HEK293T (cell line): ENCODE measurements at regions not wholly inside any gene's neighbourhood (a gene's known extent, or its start where the extent isn't known, plus 50 kb on each side); places are given as distances from the start of the nearest gene placed in this dataset.

ENCODE experiments used
- CTCF ChIA-PET: fragments of 350-600 bp; formaldehyde crosslinking; extraction: SDS; loops from one replicate; lab custom pipeline; 2021; ENCODE audit warnings: antibody characterized with exemption, inconsistent platforms; lab: Yijun Ruan, JAX
- POLR2A ChIA-PET: fragments of 350-600 bp; formaldehyde crosslinking; extraction: SDS; loops from one replicate; lab custom pipeline; 2020; ENCODE audit warnings: antibody characterized with exemption, inconsistent platforms; lab: Yijun Ruan, JAX
- DNase-seq: peaks from one replicate; pipeline ENCODE4 v3.0.0; 2012; ENCODE audit warnings: mixed read lengths; ENCODE audit errors: extremely low spot score
- ARNT ChIP-seq: fragments of 450-650 bp; IDR thresholded peaks from 2 replicates; pipeline ENCODE4 v1.6.1; 2017; ENCODE audit warnings: mild to moderate bottlenecking
- BHLHE40 ChIP-seq: fragments of 450-650 bp; IDR thresholded peaks from 2 replicates; pipeline ENCODE4 v1.6.1; 2016; ENCODE audit warnings: mild to moderate bottlenecking, moderate library complexity, borderline replicate concordance
- CTBP1 ChIP-seq: fragments of 450-650 bp; IDR thresholded peaks from 2 replicates; pipeline ENCODE4 v1.6.1; 2016; ENCODE audit warnings: borderline replicate concordance
- ELF4 ChIP-seq: fragments of 450-650 bp; IDR thresholded peaks from 2 replicates; pipeline ENCODE4 v1.6.1; 2017; ENCODE audit warnings: antibody characterized with exemption
- FOXA1 ChIP-seq: fragments of 450-650 bp; IDR thresholded peaks from 2 replicates; pipeline ENCODE4 v1.6.1; 2016; ENCODE audit warnings: mild to moderate bottlenecking
- FOXK2 ChIP-seq: fragments of 450-650 bp; IDR thresholded peaks from 2 replicates; pipeline ENCODE4 v1.6.1; 2016; ENCODE audit warnings: mild to moderate bottlenecking
- FOXM1 ChIP-seq: fragments of 450-650 bp; IDR thresholded peaks from 2 replicates; pipeline ENCODE4 v1.6.1; 2017; ENCODE audit warnings: mild to moderate bottlenecking, borderline replicate concordance
- HDGF ChIP-seq: fragments of 450-650 bp; IDR thresholded peaks from 2 replicates; pipeline ENCODE4 v1.6.1; 2017; ENCODE audit warnings: antibody characterized with exemption, borderline replicate concordance
- L3MBTL2 ChIP-seq: fragments of 450-650 bp; conservative IDR thresholded peaks from 2 replicates; pipeline ENCODE4 v1.6.1; 2016; ENCODE audit warnings: mild to moderate bottlenecking
- LEF1 ChIP-seq: fragments of 450-650 bp; IDR thresholded peaks from 2 replicates; pipeline ENCODE4 v1.6.1; 2017; ENCODE audit warnings: mild to moderate bottlenecking, borderline replicate concordance
- NFRKB ChIP-seq: fragments of 450-650 bp; IDR thresholded peaks from 2 replicates; pipeline ENCODE4 v1.6.1; 2016; ENCODE audit warnings: mild to moderate bottlenecking, moderate library complexity
- SP1 ChIP-seq: fragments of 450-650 bp; IDR thresholded peaks from 2 replicates; pipeline ENCODE4 v1.6.1; 2017
- SUZ12 ChIP-seq: fragments of 450-650 bp; IDR thresholded peaks from 2 replicates; pipeline ENCODE4 v1.6.1; 2016; ENCODE audit warnings: mild to moderate bottlenecking
- TARDBP ChIP-seq: fragments of 450-650 bp; IDR thresholded peaks from 2 replicates; pipeline ENCODE4 v1.6.1; 2016
- ZNF384 ChIP-seq: fragments of 450-650 bp; IDR thresholded peaks from 2 replicates; pipeline ENCODE4 v1.6.1; 2016
- TF ChIP-seq, protein P1 (sequence below): fragments of 450-650 bp; IDR thresholded peaks from 2 replicates; pipeline ENCODE4 v1.6.1; 2016

DNA sequence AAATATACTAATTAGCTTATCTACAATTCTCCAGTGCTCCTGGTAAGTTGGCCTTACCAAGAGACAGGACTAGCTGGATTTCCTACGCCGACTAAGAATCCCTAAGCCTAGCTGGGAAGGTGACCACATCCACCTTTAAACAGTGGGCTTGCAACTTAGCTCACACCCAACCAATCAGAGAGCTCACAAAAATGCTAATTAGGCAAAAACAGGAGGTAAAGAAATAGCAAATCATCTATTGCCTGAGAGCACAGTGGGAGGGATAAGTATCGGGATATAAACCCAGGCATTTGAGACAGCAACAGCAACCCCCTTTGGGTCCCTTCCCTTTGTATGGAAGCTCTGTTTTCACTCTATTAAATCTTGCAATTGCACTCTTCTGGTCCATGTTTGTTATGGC is 1025.0 kb downstream of the RAB28 start:
- DNase-seq: no peak
- TF ChIP-seq BHLHE40 (no peak), ELF4 (no peak), SP1 (no peak), FOXA1 (no peak), LEF1 (no peak), ARNT (no peak), ZNF384 (no peak), SUZ12 (no peak), HDGF (no peak), TARDBP (no peak), NFRKB (no peak), L3MBTL2 (no peak), FOXK2 (no peak), FOXM1 (no peak), CTBP1 (no peak)
- TF ChIP-seq, protein P1, sequence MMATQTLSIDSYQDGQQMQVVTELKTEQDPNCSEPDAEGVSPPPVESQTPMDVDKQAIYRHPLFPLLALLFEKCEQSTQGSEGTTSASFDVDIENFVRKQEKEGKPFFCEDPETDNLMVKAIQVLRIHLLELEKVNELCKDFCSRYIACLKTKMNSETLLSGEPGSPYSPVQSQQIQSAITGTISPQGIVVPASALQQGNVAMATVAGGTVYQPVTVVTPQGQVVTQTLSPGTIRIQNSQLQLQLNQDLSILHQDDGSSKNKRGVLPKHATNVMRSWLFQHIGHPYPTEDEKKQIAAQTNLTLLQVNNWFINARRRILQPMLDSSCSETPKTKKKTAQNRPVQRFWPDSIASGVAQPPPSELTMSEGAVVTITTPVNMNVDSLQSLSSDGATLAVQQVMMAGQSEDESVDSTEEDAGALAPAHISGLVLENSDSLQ: no peak
- ChIA-PET POLR2A (no interaction called here), CTCF (no interaction called here)

DNA sequence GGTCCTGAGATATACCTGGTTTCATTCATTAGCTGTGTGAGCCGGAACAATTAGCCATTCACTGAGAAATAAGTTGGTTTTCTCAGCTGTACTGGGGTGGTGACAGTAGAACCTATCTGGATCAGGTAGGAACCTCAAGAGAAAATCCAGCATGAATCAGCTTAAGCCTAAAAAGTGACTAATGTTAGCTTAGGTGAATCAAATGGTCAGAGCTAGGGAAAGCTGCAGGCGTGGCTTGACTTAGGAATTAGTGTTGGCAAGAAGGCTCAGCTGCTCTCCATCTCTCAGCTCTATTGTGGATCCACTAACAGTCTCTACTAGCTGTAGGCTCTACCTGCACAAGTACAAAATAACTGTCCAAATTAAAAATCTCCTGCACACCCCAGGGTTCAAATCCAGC is 1025.5 kb downstream of the RAB28 start:
- ChIA-PET CTCF (no interaction called here), POLR2A (no interaction called here)
- DNase-seq: no peak
- TF ChIP-seq FOXK2: no peak
- no peak for TF ChIP-seq L3MBTL2
- TF ChIP-seq NFRKB: no peak
- no peak for TF ChIP-seq HDGF
- TF ChIP-seq ELF4: no peak
- no peak for TF ChIP-seq FOXM1
- no peak for TF ChIP-seq SUZ12
- TF ChIP-seq ARNT: no peak
- no peak for TF ChIP-seq BHLHE40
- TF ChIP-seq ZNF384: no peak

DNA sequence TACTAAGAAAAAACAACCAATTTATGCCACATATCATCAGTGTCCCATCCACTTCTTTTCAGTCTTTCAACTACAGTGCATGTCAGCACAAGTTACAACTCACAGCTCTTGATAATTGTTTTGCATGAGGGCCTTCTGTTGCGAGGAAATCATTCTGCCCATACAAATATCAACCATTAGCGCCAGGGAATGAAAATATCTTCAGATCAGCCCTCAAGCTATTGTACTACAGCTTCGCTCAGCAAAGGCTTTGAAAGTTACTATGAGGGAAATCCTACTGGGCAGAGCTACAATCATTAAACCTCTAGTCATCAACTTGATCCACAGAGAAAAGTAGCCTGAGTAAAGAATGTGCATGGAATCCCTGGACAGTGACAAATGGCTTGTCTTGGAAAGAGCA is 1023.6 kb upstream of the HS3ST1 start:
- ChIA-PET POLR2A (no interaction called here), CTCF (no interaction called here)
- DNase-seq: no peak
- no peak for TF ChIP-seq FOXM1
- no peak for TF ChIP-seq BHLHE40

DNA sequence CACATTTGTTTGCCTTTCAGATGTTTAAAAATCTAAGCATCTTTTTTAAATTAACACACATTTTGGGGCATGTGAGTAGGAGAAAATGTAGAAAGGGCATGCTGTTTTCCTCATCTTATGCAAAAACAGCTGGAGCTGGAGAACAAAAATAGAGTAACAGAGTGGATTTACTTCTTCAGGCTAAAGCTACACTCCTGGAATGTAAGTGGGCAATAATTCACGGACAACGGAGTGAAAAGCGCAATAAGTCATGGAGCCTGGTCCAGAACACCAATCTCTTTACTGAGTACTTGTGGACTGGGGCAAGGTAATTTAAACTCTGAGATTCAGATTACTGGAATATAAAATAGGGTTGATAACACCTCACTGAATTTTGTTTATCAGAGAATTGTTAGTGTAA is 1018.8 kb upstream of the HS3ST1 start:
- no peak for TF ChIP-seq CTBP1
- no peak for TF ChIP-seq NFRKB
- no peak for TF ChIP-seq ARNT
- DNase-seq: no peak
- ChIA-PET CTCF (no interaction called here), POLR2A (no interaction called here)

DNA sequence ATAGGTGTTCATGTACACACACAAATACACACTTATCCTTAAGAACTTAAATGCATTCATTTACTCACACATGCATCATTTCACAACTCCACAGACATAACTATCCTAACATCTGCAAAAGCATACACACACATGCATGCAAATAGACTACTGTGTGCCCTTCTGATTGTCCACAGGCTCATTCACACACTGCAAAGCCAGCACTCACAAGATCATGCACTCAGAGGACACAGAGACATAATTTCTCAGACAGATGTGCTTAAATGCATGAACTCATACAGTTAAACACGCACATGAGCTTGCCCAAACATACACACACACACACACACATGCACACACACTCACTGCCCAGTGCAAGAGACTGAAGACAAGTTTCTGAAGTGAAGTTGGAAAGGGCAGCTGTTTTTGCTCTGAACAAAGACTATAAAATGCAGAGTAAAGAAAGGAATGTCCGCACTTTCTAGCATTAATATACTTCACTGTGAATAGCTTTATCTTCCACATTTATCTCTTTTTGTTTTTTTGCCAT is 1018.0 kb upstream of the HS3ST1 start:
- DNase-seq: no peak
- POLR2A ChIA-PET: no interaction called here
- TF ChIP-seq FOXK2 (no peak), CTBP1 (no peak), FOXA1 (no peak)
- TF ChIP-seq, protein P1: no peak
- CTCF ChIA-PET: no interaction called here

DNA sequence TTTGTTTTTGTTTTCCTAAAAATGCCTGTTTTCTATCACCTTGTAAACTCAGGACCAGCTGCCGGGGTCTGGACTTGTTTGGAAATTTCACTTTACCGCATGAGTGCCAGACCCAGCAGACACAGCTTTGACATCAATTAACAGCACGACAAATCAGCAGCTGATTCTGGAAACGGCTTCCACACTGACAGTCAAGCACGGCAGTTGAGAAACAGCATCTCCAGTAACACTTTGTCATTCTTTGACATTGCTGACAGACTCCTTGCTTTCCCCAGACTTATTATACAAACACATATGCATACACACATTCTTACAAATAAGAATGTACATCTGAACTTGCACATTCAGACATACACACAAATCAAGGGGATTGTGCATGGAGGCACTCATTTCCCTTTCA is 1017.6 kb upstream of the HS3ST1 start:
- ChIA-PET POLR2A (no interaction called here), CTCF (no interaction called here)
- DNase-seq: no peak
- TF ChIP-seq FOXA1 (no peak), ARNT (no peak), L3MBTL2 (no peak), SP1 (no peak), BHLHE40 (no peak), CTBP1 (no peak), ZNF384 (no peak), NFRKB (no peak), FOXK2 (no peak), ELF4 (no peak), FOXM1 (no peak), TARDBP (no peak), LEF1 (no peak), HDGF (no peak), SUZ12 (no peak)
- TF ChIP-seq, protein P1: no peak

DNA sequence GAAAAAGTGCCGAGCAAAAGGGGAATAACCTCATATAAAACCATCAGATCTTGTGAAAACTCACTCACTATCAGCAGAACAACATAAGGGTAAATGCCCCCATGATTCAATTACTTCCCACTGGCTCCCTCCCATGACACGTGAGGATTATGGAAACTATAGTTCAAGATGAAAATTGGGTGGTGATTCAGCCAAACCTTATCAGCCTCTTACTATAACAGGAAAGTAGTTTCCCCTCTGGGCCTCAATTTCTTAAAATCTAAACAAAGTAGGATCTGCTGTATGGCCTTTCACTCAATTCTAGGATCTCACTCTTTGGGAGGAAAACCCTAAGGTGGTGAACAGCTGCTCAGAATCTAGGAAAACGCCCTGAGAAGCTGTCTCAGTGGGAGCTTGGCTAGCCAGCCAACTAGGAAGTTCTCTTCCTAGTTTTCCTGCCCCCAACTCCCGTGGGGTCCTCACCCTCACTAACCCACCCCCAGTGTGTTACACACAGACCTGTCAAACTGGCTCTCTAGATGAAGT is 1017.1 kb upstream of the HS3ST1 start:
- DNase-seq: no peak
- TF ChIP-seq ZNF384 (no peak), FOXA1 (no peak), FOXK2 (no peak), NFRKB (no peak), ELF4 (no peak), FOXM1 (no peak), SUZ12 (no peak), LEF1 (no peak)
- ChIA-PET POLR2A (no interaction called here), CTCF (no interaction called here)
